ENCODE measurements at regions not wholly inside any gene's neighbourhood (a gene's known extent, or its start where the extent isn't known, plus 50 kb on each side); places are given as distances from the start of the nearest gene placed in this dataset.
A peak's percentile ranks its signal among the peaks of the same experiment; 100 is the strongest.

GRCh38 chr13:105428811-105429210 is 1106.7 kb downstream of the EFNB2 start:
- ChIA-PET CTCF (no interaction called here), POLR2A (no interaction called here)
- no peak overlapping the region for H3K4me3 Mint-ChIP-seq
- H3K4me1 Mint-ChIP-seq (ENCODE audit: low read depth) = no peaks in the 10 kb centered on the region
- no peak for ATAC-seq
- no peak overlapping the region for H3K27ac Mint-ChIP-seq
- H3K36me3 Mint-ChIP-seq (ENCODE audit: low read depth) = no peaks in the 10 kb centered on the region
- DNase-seq = no peak
- no peaks in the 10 kb centered on the region for H3K27me3 Mint-ChIP-seq (ENCODE audit: low read depth)
- no peaks in the 10 kb centered on the region for H3K9me3 Mint-ChIP-seq (ENCODE audit: insufficient read depth)

DNA sequence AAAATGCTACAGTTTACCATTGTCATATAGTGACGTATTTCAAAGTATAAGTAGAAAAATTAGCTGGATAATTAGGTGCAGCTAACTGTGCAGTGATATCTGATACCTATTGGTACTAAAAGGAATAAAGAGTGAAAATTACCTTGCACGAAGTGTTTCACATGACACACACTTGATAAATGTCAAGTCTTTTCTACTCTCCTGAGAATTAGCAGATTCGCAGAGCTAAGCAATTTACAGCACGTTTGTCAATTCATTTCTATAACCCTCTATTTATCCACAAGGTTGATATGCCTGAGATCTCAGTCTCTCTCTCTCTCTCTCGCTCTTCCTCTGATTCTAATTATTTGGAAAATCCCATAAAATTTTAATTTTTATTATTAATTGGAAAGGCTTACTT is 1109.0 kb downstream of the EFNB2 start:
- no peak overlapping the region for H3K4me3 Mint-ChIP-seq
- no peaks in the 10 kb centered on the region for H3K9me3 Mint-ChIP-seq (ENCODE audit: insufficient read depth)
- H3K4me1 Mint-ChIP-seq (ENCODE audit: low read depth) = no peaks in the 10 kb centered on the region
- H3K36me3 Mint-ChIP-seq (ENCODE audit: low read depth) = no peaks in the 10 kb centered on the region
- no peak for ATAC-seq
- H3K27me3 Mint-ChIP-seq (ENCODE audit: low read depth) = no peaks in the 10 kb centered on the region
- no peak for DNase-seq
- CTCF ChIA-PET = no interaction called here
- H3K27ac Mint-ChIP-seq = no peak overlapping the region
- POLR2A ChIA-PET = no interaction called here

DNA sequence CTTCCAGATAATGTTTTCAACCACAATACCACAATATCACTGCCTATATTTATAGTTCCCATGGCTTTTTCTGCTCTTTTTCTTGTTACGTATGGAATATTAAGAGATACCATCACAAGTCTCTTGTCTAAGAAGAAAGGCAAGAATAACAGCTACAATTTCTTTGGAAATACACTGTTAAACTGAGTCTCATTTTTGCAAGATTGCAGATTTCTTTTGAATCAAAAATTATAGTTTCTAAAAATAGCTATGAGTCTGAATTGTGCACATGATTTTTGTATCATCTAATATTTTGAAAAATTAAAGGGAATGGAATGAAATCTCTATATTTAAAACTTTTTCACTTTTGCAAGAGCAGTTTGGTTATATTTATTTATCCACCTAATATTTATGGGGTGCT is 1120.8 kb downstream of the EFNB2 start:
- Mint-ChIP-seq H3K4me1 (ENCODE audit: low read depth) (no peaks in the 10 kb centered on the region), H3K9me3 (ENCODE audit: insufficient read depth) (no peaks in the 10 kb centered on the region), H3K36me3 (ENCODE audit: low read depth) (no peaks in the 10 kb centered on the region), H3K27me3 (ENCODE audit: low read depth) (no peaks in the 10 kb centered on the region), H3K27ac (no peak overlapping the region), H3K4me3 (no peak overlapping the region)
- CTCF ChIA-PET = no interaction called here
- POLR2A ChIA-PET = interaction anchor here (0.6 kb wide), 1 partner anchor 288 kb away, joined by 3 read pairs; no protein-coding TSS in a partner anchor
- ATAC-seq (no peak), DNase-seq (no peak)

DNA sequence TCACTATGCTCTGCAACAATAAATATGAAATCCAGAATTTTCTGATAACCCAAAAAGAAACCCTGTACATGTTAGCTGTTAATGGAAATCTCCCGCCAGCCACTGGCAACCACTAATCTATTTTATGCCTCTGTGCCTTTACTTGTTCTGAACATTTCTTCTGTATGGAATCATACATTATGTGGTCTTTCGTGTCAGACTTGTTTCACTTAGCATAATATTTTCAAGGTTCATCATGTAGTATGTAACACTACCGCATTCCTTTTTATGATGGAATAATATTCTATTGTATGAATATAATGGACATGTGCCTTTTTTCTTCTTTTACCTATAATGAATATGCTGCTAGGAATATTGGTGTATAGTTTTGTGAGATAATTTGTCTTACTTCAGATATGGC is 1123.3 kb downstream of the EFNB2 start:
- H3K9me3 Mint-ChIP-seq (ENCODE audit: insufficient read depth) = no peaks in the 10 kb centered on the region
- no peak for DNase-seq
- POLR2A ChIA-PET = no interaction called here
- H3K27me3 Mint-ChIP-seq (ENCODE audit: low read depth) = no peaks in the 10 kb centered on the region
- no peaks in the 10 kb centered on the region for H3K36me3 Mint-ChIP-seq (ENCODE audit: low read depth)
- CTCF ChIA-PET = no interaction called here
- H3K27ac Mint-ChIP-seq = no peak overlapping the region
- H3K4me1 Mint-ChIP-seq (ENCODE audit: low read depth) = no peaks in the 10 kb centered on the region
- no peak for ATAC-seq
- no peak overlapping the region for H3K4me3 Mint-ChIP-seq

DNA sequence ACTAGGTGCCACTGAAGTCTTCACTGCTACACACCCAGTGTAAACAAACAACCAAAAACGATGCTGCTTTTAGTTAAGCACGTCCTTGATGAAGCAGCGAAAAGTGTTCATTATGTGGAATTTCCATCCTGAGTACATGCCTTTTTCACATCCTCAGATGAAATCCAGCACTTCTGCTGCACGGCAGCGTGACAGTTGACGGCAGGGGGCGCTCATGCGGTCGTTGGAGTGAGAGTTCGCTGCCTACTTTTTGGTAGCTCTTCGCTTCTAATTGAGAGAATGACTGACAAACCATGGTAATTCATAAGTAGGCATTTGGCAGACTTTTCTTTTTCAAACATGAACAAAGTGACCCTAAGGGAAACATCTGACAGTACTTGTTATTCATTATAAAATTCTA is 1124.9 kb downstream of the EFNB2 start:
- Mint-ChIP-seq H3K4me1 (ENCODE audit: low read depth) (no peaks in the 10 kb centered on the region), H3K4me3 (no peak overlapping the region), H3K27me3 (ENCODE audit: low read depth) (no peaks in the 10 kb centered on the region), H3K36me3 (ENCODE audit: low read depth) (no peaks in the 10 kb centered on the region), H3K9me3 (ENCODE audit: insufficient read depth) (no peaks in the 10 kb centered on the region), H3K27ac (no peak overlapping the region)
- DNase-seq (peak; percentile 37), ATAC-seq (no peak)
- ChIA-PET CTCF (no interaction called here), POLR2A (no interaction called here)

DNA sequence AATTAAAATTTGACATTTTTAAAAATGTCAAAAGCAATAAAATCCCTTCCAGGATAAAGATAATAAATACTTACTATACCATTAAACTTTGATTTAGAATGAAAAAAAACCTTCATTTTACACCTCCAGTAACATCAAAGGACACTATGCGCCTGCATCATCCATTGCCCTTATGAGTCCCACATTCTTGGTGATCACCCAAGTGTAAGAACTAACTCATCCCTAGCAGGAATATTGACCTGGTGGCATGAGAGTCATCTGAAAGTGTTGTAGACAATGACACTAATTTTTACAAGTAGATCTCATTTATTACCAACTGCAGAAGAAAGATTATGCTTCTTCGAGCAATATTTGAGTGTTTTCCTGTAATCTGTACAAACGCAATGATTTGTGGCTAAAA is 1128.9 kb downstream of the EFNB2 start:
- Mint-ChIP-seq H3K4me3 (no peak overlapping the region), H3K36me3 (ENCODE audit: low read depth) (no peaks in the 10 kb centered on the region), H3K27ac (no peak overlapping the region), H3K27me3 (ENCODE audit: low read depth) (no peaks in the 10 kb centered on the region), H3K4me1 (ENCODE audit: low read depth) (no peaks in the 10 kb centered on the region), H3K9me3 (ENCODE audit: insufficient read depth) (no peaks in the 10 kb centered on the region)
- DNase-seq (no peak), ATAC-seq (no peak)
- POLR2A ChIA-PET = no interaction called here
- CTCF ChIA-PET = no interaction called here

GRCh38 chr13:105403086-105403485 is 1132.4 kb downstream of the EFNB2 start:
- no peaks in the 10 kb centered on the region for H3K9me3 Mint-ChIP-seq (ENCODE audit: insufficient read depth)
- ChIA-PET POLR2A (no interaction called here), CTCF (no interaction called here)
- DNase-seq (no peak), ATAC-seq (no peak)
- H3K4me3 Mint-ChIP-seq = no peak overlapping the region
- H3K36me3 Mint-ChIP-seq (ENCODE audit: low read depth) = no peaks in the 10 kb centered on the region
- H3K27me3 Mint-ChIP-seq (ENCODE audit: low read depth) = no peaks in the 10 kb centered on the region
- no peak overlapping the region for H3K27ac Mint-ChIP-seq
- H3K4me1 Mint-ChIP-seq (ENCODE audit: low read depth) = no peaks in the 10 kb centered on the region

GRCh38 chr13:105395041-105395440 is 1140.4 kb downstream of the EFNB2 start:
- H3K4me3 Mint-ChIP-seq = no peak overlapping the region
- DNase-seq (no peak), ATAC-seq (no peak)
- H3K9me3 Mint-ChIP-seq (ENCODE audit: insufficient read depth) = no peaks in the 10 kb centered on the region
- H3K27ac Mint-ChIP-seq = no peak overlapping the region
- H3K4me1 Mint-ChIP-seq (ENCODE audit: low read depth) = no peaks in the 10 kb centered on the region
- no peaks in the 10 kb centered on the region for H3K36me3 Mint-ChIP-seq (ENCODE audit: low read depth)
- POLR2A ChIA-PET = no interaction called here
- CTCF ChIA-PET = no interaction called here
- H3K27me3 Mint-ChIP-seq (ENCODE audit: low read depth) = no peaks in the 10 kb centered on the region

GRCh38 chr13:105389373-105389772 is 1146.1 kb downstream of the EFNB2 start:
- ATAC-seq (no peak), DNase-seq (no peak)
- H3K27me3 Mint-ChIP-seq (ENCODE audit: low read depth) = no peaks in the 10 kb centered on the region
- no peaks in the 10 kb centered on the region for H3K9me3 Mint-ChIP-seq (ENCODE audit: insufficient read depth)
- no peak overlapping the region for H3K4me3 Mint-ChIP-seq
- H3K4me1 Mint-ChIP-seq (ENCODE audit: low read depth) = no peaks in the 10 kb centered on the region
- ChIA-PET CTCF (no interaction called here), POLR2A (no interaction called here)
- H3K36me3 Mint-ChIP-seq (ENCODE audit: low read depth) = no peaks in the 10 kb centered on the region
- no peak overlapping the region for H3K27ac Mint-ChIP-seq

DNA sequence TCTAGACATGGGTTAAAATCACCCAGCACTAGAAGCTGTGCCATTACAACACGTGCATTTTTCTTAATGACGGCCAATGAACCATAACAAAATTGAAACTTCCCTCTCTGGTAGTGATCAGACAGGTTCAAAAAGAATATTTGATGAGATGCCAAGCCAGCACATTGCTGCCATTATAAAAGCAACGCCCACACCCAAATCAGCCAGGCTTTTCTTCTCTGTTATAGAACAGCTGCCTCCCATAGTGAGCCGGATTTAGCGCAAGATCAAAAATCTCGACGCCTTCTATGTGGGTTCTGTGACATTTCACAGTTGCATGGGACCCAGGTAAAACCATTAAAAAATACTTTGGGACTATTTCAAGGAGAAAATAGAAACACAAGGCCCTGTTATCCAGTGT is 1158.0 kb downstream of the EFNB2 start:
- no peak for ATAC-seq
- H3K4me3 Mint-ChIP-seq = no peak overlapping the region
- no peaks in the 10 kb centered on the region for H3K36me3 Mint-ChIP-seq (ENCODE audit: low read depth)
- no peaks in the 10 kb centered on the region for H3K27me3 Mint-ChIP-seq (ENCODE audit: low read depth)
- H3K4me1 Mint-ChIP-seq (ENCODE audit: low read depth) = no peaks in the 10 kb centered on the region
- no peak overlapping the region for H3K27ac Mint-ChIP-seq
- DNase-seq = no peak
- ChIA-PET POLR2A (no interaction called here), CTCF (no interaction called here)
- H3K9me3 Mint-ChIP-seq (ENCODE audit: insufficient read depth) = no peaks in the 10 kb centered on the region

DNA sequence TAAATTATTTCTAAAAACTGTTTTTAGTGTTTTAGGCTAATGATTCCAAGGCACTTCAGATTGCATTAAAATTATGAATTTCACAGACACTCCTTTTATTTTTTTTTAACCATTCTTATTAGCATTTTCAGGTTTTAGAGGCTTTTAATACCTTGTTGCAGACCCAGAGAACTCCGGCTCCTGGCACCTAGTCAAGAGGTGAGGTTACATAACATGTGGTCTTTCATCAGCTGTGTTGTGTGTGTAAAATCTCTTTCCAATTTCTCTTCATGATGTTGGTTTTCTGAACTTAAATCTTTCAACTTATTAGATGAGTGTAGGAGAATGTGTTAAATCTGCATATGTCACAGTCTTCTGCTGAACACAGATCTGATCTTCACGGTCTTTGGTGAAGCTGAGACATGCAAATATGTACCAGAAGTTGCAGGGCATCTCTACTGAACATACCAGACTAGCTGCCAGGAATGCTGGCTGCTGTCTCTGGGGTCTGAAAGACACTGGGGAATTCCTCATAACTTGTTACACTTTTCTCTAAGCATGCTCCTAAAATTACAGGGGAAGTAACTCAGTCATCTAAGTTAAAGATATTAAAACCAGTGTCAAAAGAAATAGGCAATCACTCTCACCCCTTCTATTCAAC is 1165.3 kb downstream of the EFNB2 start:
- DNase-seq (no peak), ATAC-seq (no peak)
- no peak overlapping the region for H3K27ac Mint-ChIP-seq
- no peaks in the 10 kb centered on the region for H3K27me3 Mint-ChIP-seq (ENCODE audit: low read depth)
- ChIA-PET CTCF (no interaction called here), POLR2A (no interaction called here)
- H3K36me3 Mint-ChIP-seq (ENCODE audit: low read depth) = no peaks in the 10 kb centered on the region
- no peaks in the 10 kb centered on the region for H3K9me3 Mint-ChIP-seq (ENCODE audit: insufficient read depth)
- H3K4me1 Mint-ChIP-seq (ENCODE audit: low read depth) = no peaks in the 10 kb centered on the region
- H3K4me3 Mint-ChIP-seq = no peak overlapping the region

DNA sequence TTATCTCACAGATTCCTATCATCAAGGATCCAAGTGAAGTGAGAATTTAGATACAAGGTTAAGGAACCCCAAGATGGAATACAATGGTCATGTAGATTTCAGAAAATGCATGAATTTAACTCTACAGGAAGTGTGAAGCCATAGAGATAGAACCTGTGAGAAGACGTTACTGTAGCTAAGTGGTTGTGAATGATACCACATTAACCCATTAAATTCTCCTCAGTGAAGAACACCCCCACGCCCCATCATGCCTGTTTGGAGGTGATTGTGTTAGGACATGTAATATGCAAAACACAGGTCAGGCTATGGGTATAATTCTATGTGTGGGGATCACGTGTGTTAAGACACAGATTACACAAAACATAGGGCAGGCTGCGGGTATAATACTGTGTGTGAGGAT is 1166.7 kb downstream of the EFNB2 start:
- H3K27me3 Mint-ChIP-seq (ENCODE audit: low read depth) = no peaks in the 10 kb centered on the region
- no peak for DNase-seq
- no peak for ATAC-seq
- no peak overlapping the region for H3K4me3 Mint-ChIP-seq
- H3K9me3 Mint-ChIP-seq (ENCODE audit: insufficient read depth) = no peaks in the 10 kb centered on the region
- no peaks in the 10 kb centered on the region for H3K36me3 Mint-ChIP-seq (ENCODE audit: low read depth)
- H3K4me1 Mint-ChIP-seq (ENCODE audit: low read depth) = no peaks in the 10 kb centered on the region
- CTCF ChIA-PET = no interaction called here
- POLR2A ChIA-PET = no interaction called here
- H3K27ac Mint-ChIP-seq = no peak overlapping the region

DNA sequence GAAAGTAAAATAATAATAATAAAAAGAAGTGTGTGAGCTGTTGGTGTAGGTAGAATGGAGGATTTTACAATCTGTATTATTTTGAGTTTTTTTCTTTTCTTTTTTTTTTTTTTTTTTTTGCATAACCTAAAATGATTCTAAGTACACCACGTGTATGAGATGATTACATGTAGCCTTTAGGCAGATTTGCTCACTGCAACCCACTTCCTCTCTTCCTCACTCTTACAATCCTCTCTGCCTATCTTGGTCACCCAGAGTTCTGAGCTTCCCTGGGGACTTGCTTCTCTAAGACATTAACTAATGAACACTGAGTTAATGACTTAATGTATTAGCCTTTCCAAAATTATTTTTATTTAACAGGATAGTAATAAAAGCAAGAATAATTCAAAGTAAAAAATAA is 1169.6 kb downstream of the EFNB2 start:
- H3K4me3 Mint-ChIP-seq = no peak overlapping the region
- H3K36me3 Mint-ChIP-seq (ENCODE audit: low read depth) = no peaks in the 10 kb centered on the region
- H3K27ac Mint-ChIP-seq = no peak overlapping the region
- no peaks in the 10 kb centered on the region for H3K4me1 Mint-ChIP-seq (ENCODE audit: low read depth)
- DNase-seq (no peak), ATAC-seq (no peak)
- H3K27me3 Mint-ChIP-seq (ENCODE audit: low read depth) = peaks cover 4% of the 10 kb centered on the region
- CTCF ChIA-PET = no interaction called here
- POLR2A ChIA-PET = no interaction called here
- H3K9me3 Mint-ChIP-seq (ENCODE audit: insufficient read depth) = no peaks in the 10 kb centered on the region
